Endodermal cell (in vitro differentiated cells): ENCODE measurements at regions not wholly inside any gene's neighbourhood (a gene's known extent, or its start where the extent isn't known, plus 50 kb on each side); places are given as distances from the start of the nearest gene placed in this dataset.

ENCODE experiments used
- DNase-seq: peaks from one replicate; pipeline ENCODE4 v3.0.0-alpha.2; 2017
- H3K27ac ChIP-seq: 2 replicates; pipeline ENCODE4 v1.5.1; 2013; ENCODE audit warnings: mild to moderate bottlenecking, low read depth, low read length, moderate library complexity
- H3K27me3 ChIP-seq: 2 replicates; pipeline ENCODE4 v1.6.1; 2013; ENCODE audit warnings: mild to moderate bottlenecking, low read length, moderate library complexity; ENCODE audit not compliant: insufficient read depth, control insufficient read depth, poor library complexity, severe bottlenecking
- H3K36me3 ChIP-seq: 2 replicates; pipeline ENCODE4 v1.7.0; 2013; ENCODE audit warnings: mild to moderate bottlenecking, low read length, moderate library complexity; ENCODE audit not compliant: control insufficient read depth, insufficient read depth
- H3K4me1 ChIP-seq: one replicate; pipeline ENCODE4 v1.7.0; 2013; ENCODE audit warnings: low read length; ENCODE audit not compliant: control insufficient read depth, insufficient read depth
- H3K4me3 ChIP-seq: 2 replicates; pipeline ENCODE4 v1.5.1; 2013; ENCODE audit warnings: mild to moderate bottlenecking, low read length, moderate library complexity
- H3K9ac ChIP-seq: 2 replicates; pipeline ENCODE4 v1.6.1; 2013; ENCODE audit warnings: mild to moderate bottlenecking, low read length, moderate library complexity; ENCODE audit not compliant: poor library complexity, severe bottlenecking; ENCODE audit errors: extremely low read depth
- H3K9me3 ChIP-seq: 2 replicates; pipeline ENCODE4 v1.6.1; 2013; ENCODE audit warnings: mild to moderate bottlenecking, low read length, moderate library complexity; ENCODE audit not compliant: control insufficient read depth
- H3K27ac Mint-ChIP-seq: 2 replicates; pipeline ENCODE4 v1.8.0; 2020; ENCODE audit warnings: mixed read lengths
- H3K27me3 Mint-ChIP-seq: 2 replicates; pipeline ENCODE4 v1.8.0; 2021; ENCODE audit warnings: mild to moderate bottlenecking, mixed read lengths; ENCODE audit not compliant: insufficient read depth
- H3K36me3 Mint-ChIP-seq: 2 replicates; pipeline ENCODE4 v1.8.0; 2020; ENCODE audit warnings: low read depth, mixed read lengths
- H3K4me1 Mint-ChIP-seq: 2 replicates; pipeline ENCODE4 v1.8.0; 2020; ENCODE audit warnings: mixed read lengths
- H3K4me3 Mint-ChIP-seq: 2 replicates; pipeline ENCODE4 v1.8.0; 2020; ENCODE audit warnings: mild to moderate bottlenecking, moderate library complexity, mixed read lengths
- H3K9me3 Mint-ChIP-seq: 2 replicates; pipeline ENCODE4 v1.8.0; 2020; ENCODE audit warnings: mild to moderate bottlenecking, mixed read lengths
- CTCF ChIP-seq: fragments of 200-600 bp; sonication (generic); conservative IDR thresholded peaks from 2 replicates; pipeline ENCODE4 v1.5.0; 2021; ENCODE audit warnings: antibody characterized with exemption, mild to moderate bottlenecking
- WGBS, 2 experiments: methylation state at CpG; one replicate each; pipeline versions ENCODE4 v1.1.5 to v1.1.7; 2013; ENCODE audit warnings: missing lambda C conversion rate in 2 of 2, mixed read lengths in 1 of 2; ENCODE audit not compliant: insufficient coverage in 1 of 2, insufficient read length in 1 of 2; 5-methylcytosine and 5-hydroxymethylcytosine counted together

GRCh38 chr6:137736911-137737310 lies 130.1 kb upstream of the TNFAIP3 start:
- H3K27me3 Mint-ChIP-seq: peaks cover 10% of the 10 kb centered on the region
- Histone ChIP-seq H3K27me3 (no peaks in the 10 kb centered on the region), H3K36me3 (no peaks in the 10 kb centered on the region), H3K9me3 (no peaks in the 10 kb centered on the region), H3K27ac (no peak overlapping the region), H3K9ac (no peak overlapping the region), H3K4me3 (no peak overlapping the region), H3K4me1 (no peaks in the 10 kb centered on the region)
- no peak overlapping the region for H3K4me3 Mint-ChIP-seq
- WGBS, 2 experiments: 92 to 93% methylated on average over 2 to 3 of the region's 4 CpGs
- DNase-seq: no peak
- peaks cover 9% of the 10 kb centered on the region for H3K4me1 Mint-ChIP-seq
- no peaks in the 10 kb centered on the region for H3K36me3 Mint-ChIP-seq
- H3K9me3 Mint-ChIP-seq: no peaks in the 10 kb centered on the region
- no peak overlapping the region for H3K27ac Mint-ChIP-seq
- TF ChIP-seq CTCF: no peak

- no peak for DNase-seq
- no peaks in the 10 kb centered on the region for H3K36me3 ChIP-seq
- H3K27ac ChIP-seq: no peak overlapping the region
- Mint-ChIP-seq H3K9me3 (no peaks in the 10 kb centered on the region), H3K4me1 (peaks cover 9% of the 10 kb centered on the region), H3K27me3 (peaks cover 10% of the 10 kb centered on the region), H3K36me3 (no peaks in the 10 kb centered on the region), H3K4me3 (no peak overlapping the region), H3K27ac (no peak overlapping the region)
- H3K27me3 ChIP-seq: no peaks in the 10 kb centered on the region
- WGBS, 2 experiments: 76 to 92% methylated on average over 4 to 5 of the region's 6 CpGs
- TF ChIP-seq CTCF: no peak
- no peaks in the 10 kb centered on the region for H3K4me1 ChIP-seq
- H3K9me3 ChIP-seq: no peaks in the 10 kb centered on the region
- no peak overlapping the region for H3K4me3 ChIP-seq
- no peak overlapping the region for H3K9ac ChIP-seq
Measured at GRCh38 chr6:137737836-137738596, 129.0 kb upstream of the TNFAIP3 start.

GRCh38 chr6:137738931-137739504 lies 128.0 kb upstream of the TNFAIP3 start:
- TF ChIP-seq CTCF: no peak
- Histone ChIP-seq H3K27me3 (no peaks in the 10 kb centered on the region), H3K4me1 (no peaks in the 10 kb centered on the region), H3K27ac (no peak overlapping the region), H3K9ac (no peak overlapping the region), H3K9me3 (no peaks in the 10 kb centered on the region), H3K36me3 (no peaks in the 10 kb centered on the region), H3K4me3 (no peak overlapping the region)
- no peak overlapping the region for H3K27ac Mint-ChIP-seq
- 95 to 100% methylated on average over 1 to 4 of the region's 4 CpGs for WGBS, 2 experiments
- peaks cover 9% of the 10 kb centered on the region for H3K4me1 Mint-ChIP-seq
- H3K9me3 Mint-ChIP-seq: no peaks in the 10 kb centered on the region
- no peak overlapping the region for H3K4me3 Mint-ChIP-seq
- DNase-seq: no peak
- no peaks in the 10 kb centered on the region for H3K36me3 Mint-ChIP-seq
- peaks cover 10% of the 10 kb centered on the region for H3K27me3 Mint-ChIP-seq
